Astrocyte (in vitro differentiated cells and primary cell): ENCODE measurements at regions not wholly inside any gene's neighbourhood (a gene's known extent, or its start where the extent isn't known, plus 50 kb on each side); places are given as distances from the start of the nearest gene placed in this dataset.
"Not testable (repeated sequence)": the region's sequence is repeated elsewhere in the genome, so short reads cannot be mapped to it uniquely, and the experiment has no call there.

ENCODE experiments used
- DNase-seq: peaks from one replicate; pipeline ENCODE4 v3.0.0-alpha.2; 2010; ENCODE audit warnings: low read depth
- FAIRE-seq: peaks from 2 replicates; lab custom pipeline; 2011; peaks lifted over from hg19 to GRCh38; lab: Jason Lieb, UNC
- H2AFZ ChIP-seq: 2 replicates; pipeline ENCODE4 v1.6.0; 2012; ENCODE audit warnings: low read depth, low read length, inconsistent platforms
- H3K27ac ChIP-seq: 2 replicates; pipeline ENCODE4 v1.5.1; 2011; ENCODE audit warnings: low read depth, low read length, inconsistent platforms
- H3K27me3 ChIP-seq: 2 replicates; pipeline ENCODE4 v1.6.0; 2011; ENCODE audit warnings: low read length, inconsistent platforms; ENCODE audit not compliant: insufficient read depth
- H3K36me3 ChIP-seq: 2 replicates; pipeline ENCODE4 v1.5.1; 2011; ENCODE audit warnings: low read length, inconsistent platforms; ENCODE audit not compliant: insufficient read depth
- H3K4me1 ChIP-seq: 2 replicates; pipeline ENCODE4 v1.5.1; 2011; ENCODE audit warnings: low read length, inconsistent platforms; ENCODE audit not compliant: insufficient read depth
- H3K4me2 ChIP-seq: 2 replicates; pipeline ENCODE4 v1.6.0; 2012; ENCODE audit warnings: low read length, inconsistent platforms
- H3K4me3 ChIP-seq: 2 replicates; pipeline ENCODE4 v1.5.1; 2011; ENCODE audit warnings: low read depth, mild to moderate bottlenecking, low read length, inconsistent platforms; ENCODE audit not compliant: insufficient read depth
- H3K79me2 ChIP-seq: 2 replicates; pipeline ENCODE4 v1.6.0; 2012; ENCODE audit warnings: mild to moderate bottlenecking, low read length, inconsistent platforms; ENCODE audit not compliant: insufficient read depth
- H3K9ac ChIP-seq: 2 replicates; pipeline ENCODE4 v1.6.0; 2012; ENCODE audit warnings: mild to moderate bottlenecking, low read length, inconsistent platforms
- H3K9me3 ChIP-seq: 2 replicates; pipeline ENCODE4 v1.5.1; 2012; ENCODE audit warnings: low read depth, mild to moderate bottlenecking, low read length, inconsistent platforms; ENCODE audit not compliant: insufficient read depth
- H4K20me1 ChIP-seq: 2 replicates; pipeline ENCODE4 v1.6.0; 2012; ENCODE audit warnings: low read length, inconsistent platforms; ENCODE audit not compliant: insufficient read depth
- H3K27ac Mint-ChIP-seq: one replicate; pipeline ENCODE4 v1.8.0; 2021; ENCODE audit warnings: mild to moderate bottlenecking, mixed read lengths; ENCODE audit not compliant: unreplicated experiment
- H3K27me3 Mint-ChIP-seq: one replicate; pipeline ENCODE4 v1.8.0; 2021; ENCODE audit warnings: low read depth, mixed read lengths; ENCODE audit not compliant: unreplicated experiment
- H3K36me3 Mint-ChIP-seq: one replicate; pipeline ENCODE4 v1.8.0; 2021; ENCODE audit warnings: low read depth, mixed read lengths; ENCODE audit not compliant: unreplicated experiment
- H3K4me1 Mint-ChIP-seq: one replicate; pipeline ENCODE4 v1.8.0; 2021; ENCODE audit warnings: low read depth, mixed read lengths; ENCODE audit not compliant: unreplicated experiment
- H3K4me3 Mint-ChIP-seq: one replicate; pipeline ENCODE4 v1.8.0; 2021; ENCODE audit warnings: mild to moderate bottlenecking, moderate library complexity, mixed read lengths; ENCODE audit not compliant: unreplicated experiment
- H3K9me3 Mint-ChIP-seq: one replicate; pipeline ENCODE4 v1.8.0; 2021; ENCODE audit warnings: mild to moderate bottlenecking, mixed read lengths; ENCODE audit not compliant: unreplicated experiment
- EZH2 ChIP-seq: IDR thresholded peaks from 2 replicates; pipeline ENCODE4 v1.6.1; 2012; ENCODE audit warnings: mild to moderate bottlenecking, low read length, inconsistent platforms; ENCODE audit not compliant: insufficient read depth
- TF ChIP-seq, protein P1 (sequence below): IDR thresholded peaks from 2 replicates; pipeline ENCODE4 v1.5.1; 2011; ENCODE audit warnings: low read depth, mild to moderate bottlenecking, inconsistent platforms, low read length, moderate library complexity; ENCODE audit not compliant: insufficient read depth

DNA sequence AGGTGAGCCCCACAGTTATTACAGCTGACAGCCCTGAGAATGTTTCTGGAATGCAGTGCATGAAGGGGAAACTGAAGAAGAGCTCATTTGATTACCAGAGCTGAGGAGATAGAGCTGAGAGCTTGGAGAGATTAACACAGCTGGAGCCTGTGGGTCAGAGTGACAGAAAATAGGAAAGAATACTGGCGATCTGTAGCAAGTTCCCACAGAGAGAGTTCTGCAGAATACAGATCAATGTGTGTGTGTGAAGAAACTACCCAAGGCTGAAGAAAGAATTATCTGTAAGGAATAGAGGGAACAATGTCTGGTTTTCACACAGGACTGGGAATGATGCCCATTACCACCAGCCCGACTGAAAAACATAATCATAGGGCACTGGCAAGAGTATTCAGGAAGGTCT, 103.6 kb upstream of the SNX7 start:
- TF ChIP-seq EZH2: no peak
- TF ChIP-seq, protein P1, sequence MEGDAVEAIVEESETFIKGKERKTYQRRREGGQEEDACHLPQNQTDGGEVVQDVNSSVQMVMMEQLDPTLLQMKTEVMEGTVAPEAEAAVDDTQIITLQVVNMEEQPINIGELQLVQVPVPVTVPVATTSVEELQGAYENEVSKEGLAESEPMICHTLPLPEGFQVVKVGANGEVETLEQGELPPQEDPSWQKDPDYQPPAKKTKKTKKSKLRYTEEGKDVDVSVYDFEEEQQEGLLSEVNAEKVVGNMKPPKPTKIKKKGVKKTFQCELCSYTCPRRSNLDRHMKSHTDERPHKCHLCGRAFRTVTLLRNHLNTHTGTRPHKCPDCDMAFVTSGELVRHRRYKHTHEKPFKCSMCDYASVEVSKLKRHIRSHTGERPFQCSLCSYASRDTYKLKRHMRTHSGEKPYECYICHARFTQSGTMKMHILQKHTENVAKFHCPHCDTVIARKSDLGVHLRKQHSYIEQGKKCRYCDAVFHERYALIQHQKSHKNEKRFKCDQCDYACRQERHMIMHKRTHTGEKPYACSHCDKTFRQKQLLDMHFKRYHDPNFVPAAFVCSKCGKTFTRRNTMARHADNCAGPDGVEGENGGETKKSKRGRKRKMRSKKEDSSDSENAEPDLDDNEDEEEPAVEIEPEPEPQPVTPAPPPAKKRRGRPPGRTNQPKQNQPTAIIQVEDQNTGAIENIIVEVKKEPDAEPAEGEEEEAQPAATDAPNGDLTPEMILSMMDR: no peak
- no peaks in the 10 kb centered on the region for H4K20me1 ChIP-seq
- Mint-ChIP-seq H3K9me3 (peaks cover 3% of the 10 kb centered on the region), H3K27me3 (no peaks in the 10 kb centered on the region), H3K36me3 (no peaks in the 10 kb centered on the region), H3K4me3 (no peak overlapping the region), H3K27ac (peak overlapping the region; percentile 73), H3K4me1 (peaks cover 5% of the 10 kb centered on the region)
- H3K4me3 ChIP-seq: no peak overlapping the region
- H3K9ac ChIP-seq: no peak overlapping the region
- peak; percentile 10 for DNase-seq
- peaks cover under 1% of the 10 kb centered on the region for H3K9me3 ChIP-seq
- H3K27ac ChIP-seq: no peak overlapping the region
- H3K79me2 ChIP-seq: no peaks in the 10 kb centered on the region
- peak overlapping the region; percentile 2 for H2AFZ ChIP-seq
- H3K4me1 ChIP-seq: no peaks in the 10 kb centered on the region
- no peaks in the 10 kb centered on the region for H3K27me3 ChIP-seq
- H3K36me3 ChIP-seq: no peaks in the 10 kb centered on the region
- FAIRE-seq: no peak
- peak overlapping the region; percentile 15 for H3K4me2 ChIP-seq

DNA sequence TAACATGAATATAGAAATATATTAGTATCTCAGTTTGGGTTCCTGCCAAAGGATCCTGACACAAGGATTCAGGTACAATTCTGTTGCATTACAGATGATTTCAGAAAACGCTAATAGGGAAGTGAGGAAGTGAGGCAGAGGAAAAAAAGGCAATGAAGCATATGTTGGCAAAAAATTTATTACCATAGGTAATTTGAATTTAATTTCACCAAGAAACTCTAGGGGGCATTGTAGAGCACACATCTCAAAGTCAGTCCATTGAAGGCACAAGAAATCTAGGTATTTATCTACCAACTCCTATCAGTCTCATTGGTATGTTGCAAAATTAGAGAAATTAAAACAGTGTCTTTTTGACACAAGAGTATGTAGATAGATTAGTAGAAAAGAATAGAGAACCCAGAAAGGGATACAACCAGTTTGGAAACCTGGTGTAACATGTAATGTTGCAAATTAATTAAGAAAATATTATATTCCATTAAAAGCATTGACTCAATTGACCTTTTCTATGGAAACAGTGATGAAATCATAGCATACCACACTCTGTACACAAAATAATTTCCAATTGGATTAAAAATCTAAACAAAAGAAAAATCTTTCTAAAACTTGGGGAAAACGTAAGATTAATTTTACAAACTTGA, 104.9 kb upstream of the SNX7 start:
- no peak overlapping the region for H3K9ac ChIP-seq
- H3K4me1 Mint-ChIP-seq: peaks cover 5% of the 10 kb centered on the region
- peak; percentile 58 for FAIRE-seq
- no peak overlapping the region for H3K4me3 Mint-ChIP-seq
- no peak overlapping the region for H3K27ac Mint-ChIP-seq
- no peaks in the 10 kb centered on the region for H4K20me1 ChIP-seq
- H3K36me3 Mint-ChIP-seq: no peaks in the 10 kb centered on the region
- no peak overlapping the region for H3K4me3 ChIP-seq
- no peak overlapping the region for H3K4me2 ChIP-seq
- no peaks in the 10 kb centered on the region for H3K9me3 Mint-ChIP-seq
- no peaks in the 10 kb centered on the region for H3K79me2 ChIP-seq
- no peaks in the 10 kb centered on the region for H3K36me3 ChIP-seq
- H3K27me3 ChIP-seq: no peaks in the 10 kb centered on the region
- H3K4me1 ChIP-seq: no peaks in the 10 kb centered on the region
- H3K9me3 ChIP-seq: no peaks in the 10 kb centered on the region
- no peak overlapping the region for H2AFZ ChIP-seq
- H3K27me3 Mint-ChIP-seq: no peaks in the 10 kb centered on the region
- DNase-seq: no peak
- no peak overlapping the region for H3K27ac ChIP-seq
- TF ChIP-seq EZH2: no peak
- TF ChIP-seq, protein P1: peak; percentile 34

DNA sequence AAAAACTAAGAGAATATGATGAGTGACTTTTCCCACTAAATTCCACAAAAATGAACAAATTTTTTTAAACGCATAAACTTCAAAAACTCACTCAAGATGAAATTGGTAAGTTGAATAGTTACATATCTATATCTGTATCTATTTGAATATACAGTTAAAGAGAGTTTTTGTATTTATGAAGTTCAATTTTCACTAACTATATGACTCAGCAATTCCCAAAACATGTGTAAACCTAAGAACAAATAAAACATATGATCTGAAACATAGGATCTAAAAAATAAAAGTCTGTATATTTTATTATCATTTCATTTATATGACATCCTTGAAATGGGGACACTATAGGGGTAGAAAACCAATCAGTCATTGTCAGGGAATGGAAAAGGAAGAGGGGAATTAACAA, 105.7 kb upstream of the SNX7 start:
- H3K79me2 ChIP-seq: no peaks in the 10 kb centered on the region
- FAIRE-seq: no peak
- H3K27me3 ChIP-seq: no peaks in the 10 kb centered on the region
- H3K4me3 ChIP-seq: no peak overlapping the region
- no peak overlapping the region for H3K27ac Mint-ChIP-seq
- DNase-seq: no peak
- no peak overlapping the region for H3K4me3 Mint-ChIP-seq
- no peaks in the 10 kb centered on the region for H3K4me1 ChIP-seq
- H3K27ac ChIP-seq: no peak overlapping the region
- H3K9ac ChIP-seq: no peak overlapping the region
- H3K27me3 Mint-ChIP-seq: no peaks in the 10 kb centered on the region
- TF ChIP-seq, protein P1: no peak
- no peak for TF ChIP-seq EZH2
- no peak overlapping the region for H2AFZ ChIP-seq
- H3K4me1 Mint-ChIP-seq: peaks cover 5% of the 10 kb centered on the region
- H4K20me1 ChIP-seq: no peaks in the 10 kb centered on the region
- no peaks in the 10 kb centered on the region for H3K36me3 Mint-ChIP-seq
- no peaks in the 10 kb centered on the region for H3K36me3 ChIP-seq
- H3K9me3 ChIP-seq: no peaks in the 10 kb centered on the region
- no peak overlapping the region for H3K4me2 ChIP-seq
- no peaks in the 10 kb centered on the region for H3K9me3 Mint-ChIP-seq

DNA sequence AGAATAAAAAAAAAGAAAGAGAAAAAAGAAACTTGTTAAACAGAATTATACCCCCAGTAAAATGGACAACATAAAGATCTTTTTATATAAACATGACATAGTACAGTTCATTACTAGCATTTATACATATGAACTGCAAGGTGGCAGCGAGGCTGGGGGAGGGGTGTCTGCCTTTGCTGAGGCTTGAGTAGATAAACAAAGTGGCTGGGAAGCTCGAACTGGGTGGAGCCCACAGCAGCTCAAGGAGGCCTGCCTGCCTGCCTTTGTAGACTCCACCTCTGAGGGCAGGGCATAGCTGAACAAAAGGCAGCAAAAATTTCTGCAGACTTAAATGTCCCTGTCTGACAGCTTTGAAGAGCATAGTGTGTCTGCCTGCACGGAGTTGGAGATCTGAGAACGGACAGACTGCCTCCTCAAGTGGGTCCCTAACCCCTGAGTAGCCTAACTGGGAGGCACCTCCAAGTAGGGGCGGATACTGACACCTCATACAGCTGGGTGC, 108.9 kb upstream of the SNX7 start:
- H4K20me1 ChIP-seq, H3K4me2 ChIP-seq, H3K36me3 Mint-ChIP-seq, H3K4me1 Mint-ChIP-seq, H3K27me3 Mint-ChIP-seq, H3K36me3 ChIP-seq, H3K79me2 ChIP-seq, H3K4me3 ChIP-seq, H3K9me3 ChIP-seq, H3K9me3 Mint-ChIP-seq, H3K27ac ChIP-seq, H3K27ac Mint-ChIP-seq, H3K27me3 ChIP-seq, H3K4me3 Mint-ChIP-seq, H3K9ac ChIP-seq, H3K4me1 ChIP-seq, H2AFZ ChIP-seq, DNase-seq, FAIRE-seq: not testable (repeated sequence)
